ENCODE measurements at regions not wholly inside any gene's neighbourhood (a gene's known extent, or its start where the extent isn't known, plus 50 kb on each side); places are given as distances from the start of the nearest gene placed in this dataset.
A peak's percentile ranks its signal among the peaks of the same experiment; 100 is the strongest.

DNA sequence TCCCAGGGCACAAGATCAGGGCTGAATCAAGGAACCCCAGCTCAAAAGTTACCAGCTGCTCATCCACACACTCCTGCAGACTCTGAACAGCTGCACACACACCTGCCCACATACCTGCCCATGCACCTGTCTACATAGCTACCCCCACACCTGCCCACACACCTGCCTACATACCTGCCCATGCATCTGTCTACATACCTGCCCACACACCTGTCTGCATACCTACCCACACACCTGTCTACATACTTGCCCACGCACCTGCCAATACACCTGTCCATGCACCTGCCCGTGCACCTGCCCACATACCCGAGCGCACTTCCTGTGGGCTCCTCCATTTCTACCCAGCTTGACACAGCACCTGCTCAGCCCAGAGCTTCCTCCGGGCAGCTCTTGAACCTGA lies 122.8 kb upstream of the AGAP1 start:
- no peak for DNase-seq

DNA sequence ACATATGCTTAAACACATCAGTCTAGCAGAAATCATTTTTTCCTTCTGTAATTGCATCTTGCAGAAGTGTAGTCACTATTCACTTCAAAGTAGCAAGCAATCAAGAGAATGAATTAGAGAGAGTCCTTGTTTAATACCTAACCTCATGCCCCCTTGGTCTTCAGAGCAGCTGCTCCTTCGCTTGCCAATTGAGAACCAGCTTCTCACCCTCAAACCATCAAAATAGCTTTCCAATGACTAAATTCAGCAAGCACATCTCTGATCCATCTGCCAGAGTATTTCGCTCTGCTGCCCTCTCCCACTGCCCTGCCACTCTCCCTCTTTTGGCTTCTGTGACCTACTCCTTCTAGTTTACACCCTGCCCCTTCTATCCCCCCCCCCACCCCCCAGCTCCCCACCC lies 120.7 kb upstream of the AGAP1 start:
- DNase-seq = no peak

- DNase-seq = no peak
These were observed 116.7 kb upstream of the AGAP1 start for GRCh38 chr2:235377176-235377575.

- no peak for DNase-seq
These were observed 115.6 kb upstream of the AGAP1 start for GRCh38 chr2:235378246-235378645.

- DNase-seq = no peak
These were observed 114.9 kb upstream of the AGAP1 start for GRCh38 chr2:235378944-235379343.

GRCh38 chr2:235381261-235381912 lies 112.5 kb upstream of the AGAP1 start:
- DNase-seq = no peak

GRCh38 chr2:235382179-235382578 lies 111.7 kb upstream of the AGAP1 start:
- no peak for DNase-seq

GRCh38 chr2:235382601-235383000 lies 111.2 kb upstream of the AGAP1 start:
- DNase-seq = no peak

DNA sequence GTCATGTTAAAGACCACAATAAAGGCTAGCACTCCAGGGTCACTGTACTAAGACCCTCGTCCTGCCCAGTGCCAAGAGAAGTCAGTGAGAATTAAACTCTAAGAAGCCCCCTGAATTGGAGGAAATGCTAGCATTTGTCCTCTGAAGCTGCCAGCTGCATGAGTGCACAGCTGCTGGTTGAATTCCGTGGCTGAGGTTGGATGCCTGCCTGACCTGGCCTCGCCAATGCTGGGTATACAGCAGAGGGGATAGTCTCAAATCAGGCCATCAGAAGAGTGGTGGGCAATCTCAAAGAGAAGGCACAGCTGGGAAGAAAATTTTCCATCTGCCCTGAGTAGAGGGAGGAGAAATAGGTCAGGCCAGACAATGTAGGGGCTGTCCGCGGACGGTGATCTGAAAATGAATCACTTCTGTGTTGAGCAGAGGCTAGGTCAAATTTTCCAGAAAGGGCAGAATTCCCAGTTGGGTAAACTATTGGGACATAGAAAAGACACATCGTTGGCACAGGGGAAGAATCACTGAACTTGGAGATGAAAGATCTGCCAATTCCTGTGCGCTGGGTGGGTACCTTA lies 110.5 kb upstream of the AGAP1 start:
- DNase-seq = no peak

DNA sequence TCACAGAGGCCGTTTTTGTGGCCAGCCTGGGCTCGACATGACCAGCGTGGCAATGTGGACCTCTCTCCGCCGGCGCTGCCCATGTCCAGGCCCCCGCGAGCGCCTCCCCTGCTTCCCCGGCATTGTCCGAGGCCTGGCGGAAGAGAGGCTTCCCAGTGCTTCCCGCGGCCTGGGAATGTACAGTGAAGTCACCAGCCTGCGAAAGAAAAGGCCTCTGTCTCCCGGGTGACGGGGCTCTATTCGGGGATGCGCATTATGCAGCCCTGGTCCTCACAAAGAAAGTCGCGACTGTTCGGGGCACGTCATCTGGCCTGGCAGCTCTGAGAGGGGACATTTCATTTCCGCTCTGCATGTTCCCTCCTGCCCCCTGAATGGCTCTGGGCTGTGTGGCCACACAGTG lies 109.2 kb upstream of the AGAP1 start:
- DNase-seq = peak; percentile 89

DNA sequence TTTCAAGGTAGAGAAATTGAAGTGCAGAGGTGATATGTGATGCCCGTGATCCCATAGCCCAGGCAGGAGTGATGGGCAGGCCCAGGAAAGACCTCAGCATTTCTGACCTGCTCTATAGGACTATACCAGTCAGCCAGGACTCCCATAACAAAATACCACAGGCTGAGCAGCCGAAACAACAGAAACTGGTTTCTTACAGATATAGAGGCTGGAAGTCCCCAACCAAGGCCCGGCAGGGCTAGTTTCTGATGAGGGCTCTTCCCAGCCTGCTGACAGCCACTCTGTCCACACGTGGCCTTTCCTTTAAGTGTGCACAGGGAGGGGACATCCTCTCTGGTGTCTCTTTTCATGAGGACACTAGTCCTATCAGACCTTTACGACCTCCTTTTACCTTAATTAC lies 104.2 kb upstream of the AGAP1 start:
- DNase-seq = no peak

- no peak for DNase-seq
These were observed 103.6 kb upstream of the AGAP1 start for GRCh38 chr2:235390108-235390815.

GRCh38 chr2:235390816-235391194 lies 103.0 kb upstream of the AGAP1 start:
- DNase-seq = no peak

DNA sequence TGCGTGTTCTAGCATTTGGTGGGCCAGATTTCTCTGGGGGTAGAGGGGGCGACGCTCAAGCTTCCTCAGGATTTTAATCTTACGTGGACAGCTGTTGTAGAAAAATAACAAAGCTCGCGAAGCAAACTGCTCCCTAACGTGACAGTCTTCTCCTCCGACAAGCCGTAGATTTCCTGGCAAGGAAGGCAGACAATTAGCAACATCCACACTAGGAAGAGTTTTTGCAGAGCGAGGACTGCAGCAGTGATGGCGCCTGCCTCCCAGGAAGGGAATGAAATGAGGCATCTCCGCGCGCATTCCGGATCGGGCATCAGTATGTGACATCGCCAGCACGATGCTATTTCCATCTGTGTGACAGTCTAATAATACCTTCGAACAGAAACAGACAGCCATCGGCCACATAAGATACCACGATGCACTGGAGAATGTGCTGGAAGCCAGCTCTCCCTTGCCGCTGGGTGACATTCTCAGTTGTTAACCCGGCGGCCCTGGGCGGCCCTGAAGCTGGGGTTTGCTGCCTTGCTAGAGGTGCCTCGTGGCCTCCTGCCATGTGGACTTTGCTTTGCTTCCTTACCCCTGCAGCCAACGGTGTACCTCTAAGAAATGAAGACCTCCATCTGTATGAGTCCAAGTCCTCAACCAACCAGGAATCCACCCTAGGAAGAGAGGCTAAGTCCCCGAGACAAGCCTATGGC lies 101.8 kb upstream of the AGAP1 start:
- DNase-seq = no peak

GRCh38 chr2:235394278-235394828 lies 99.5 kb upstream of the AGAP1 start:
- DNase-seq = no peak

DNA sequence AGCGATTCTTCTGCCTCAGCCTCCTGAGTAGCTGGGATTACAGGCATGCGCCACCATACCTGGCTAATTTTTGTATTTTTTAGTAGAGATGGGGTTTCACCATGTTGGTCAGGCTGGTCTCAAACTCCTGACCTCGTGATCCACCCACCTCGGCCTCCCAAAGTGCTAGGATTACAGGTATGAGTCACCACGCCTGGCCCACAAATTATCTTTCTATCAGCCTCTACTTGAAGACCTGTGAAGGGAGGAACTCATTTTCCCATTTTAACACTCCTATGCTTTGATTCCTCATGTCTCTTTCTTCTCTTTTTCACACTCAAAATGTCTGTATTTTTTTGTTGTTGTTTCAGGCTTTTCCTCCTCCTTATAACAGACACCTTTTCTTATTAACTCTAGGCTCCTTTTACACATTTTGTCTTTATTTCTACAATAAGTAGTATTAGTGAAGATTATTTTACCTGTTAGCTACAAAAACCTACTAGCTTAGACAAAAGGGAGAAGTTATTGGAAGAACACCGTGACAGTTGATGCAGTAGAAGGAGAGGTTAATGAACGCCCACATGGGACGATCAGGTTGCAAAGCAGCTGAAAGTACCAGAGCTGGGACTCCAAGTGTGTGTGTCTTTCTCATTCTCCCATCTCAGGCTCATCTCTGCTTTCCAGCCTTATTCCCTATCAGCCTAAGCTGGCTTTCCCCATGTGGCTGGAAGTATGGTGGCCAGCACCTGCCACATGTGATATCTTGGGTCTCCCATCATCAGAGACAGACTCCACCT lies 97.6 kb upstream of the AGAP1 start:
- no peak for DNase-seq

- no peak for DNase-seq
These were observed 95.5 kb upstream of the AGAP1 start for GRCh38 chr2:235398321-235398720.

DNA sequence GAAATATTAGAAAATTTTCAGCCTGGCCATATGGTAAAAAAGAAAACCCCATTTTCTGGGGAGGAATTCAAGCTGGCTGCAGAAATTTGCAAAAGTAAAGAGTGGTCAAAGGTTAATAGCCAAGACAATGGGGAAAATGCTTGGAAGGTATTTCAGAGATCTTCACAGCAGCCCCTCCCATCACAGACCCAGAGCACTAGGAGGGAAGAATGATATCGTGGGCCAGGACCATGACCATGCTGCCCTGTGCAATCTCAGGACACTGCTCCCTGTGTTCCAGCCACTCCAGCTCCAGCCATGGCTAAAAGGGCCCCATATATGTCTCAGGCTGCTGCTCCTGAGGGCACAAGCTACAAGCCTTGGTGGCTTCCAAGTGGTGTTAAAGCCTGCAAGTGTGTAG lies 93.9 kb upstream of the AGAP1 start:
- no peak for DNase-seq

DNA sequence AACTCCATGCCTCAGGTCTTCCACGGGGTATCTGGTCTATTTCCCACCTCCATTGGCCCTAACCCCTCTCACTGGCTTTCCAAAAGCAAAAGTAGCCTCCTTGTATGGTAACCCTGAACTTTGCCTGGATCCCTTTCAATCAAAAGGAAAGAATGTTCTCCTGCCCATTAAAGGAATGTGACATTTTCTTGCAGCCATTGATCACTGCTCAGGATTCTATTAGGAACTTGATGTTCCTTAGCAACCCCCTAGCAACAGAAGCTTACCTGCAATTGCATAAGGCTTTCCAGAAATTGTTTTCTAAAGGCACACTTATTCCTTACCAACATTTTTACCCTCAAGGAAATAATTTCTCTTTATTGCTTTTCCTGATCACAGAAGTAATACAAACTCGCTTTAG lies 91.4 kb upstream of the AGAP1 start:
- no peak for DNase-seq

- no peak for DNase-seq
These were observed 88.1 kb upstream of the AGAP1 start for GRCh38 chr2:235405612-235406361.

DNA sequence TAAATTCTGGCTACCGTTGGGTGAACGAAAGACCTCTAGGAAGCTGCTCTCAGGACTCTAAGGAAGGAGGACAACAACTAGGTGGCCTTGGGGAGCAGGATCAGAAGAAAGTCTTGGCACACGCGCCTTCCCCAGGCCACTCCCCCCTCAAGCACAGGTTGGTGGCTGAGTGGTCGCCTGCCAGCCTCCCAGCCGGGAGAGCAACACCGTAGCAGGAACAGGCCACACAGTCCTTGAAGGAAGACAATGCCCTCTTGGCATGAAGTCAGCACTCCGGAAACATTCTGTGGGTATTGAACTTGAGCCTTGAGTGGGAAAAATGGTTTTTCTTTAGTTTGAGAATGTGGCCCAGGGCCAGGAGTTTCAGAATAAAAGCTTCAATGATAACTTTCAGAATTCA lies 87.4 kb upstream of the AGAP1 start:
- peak; percentile 4 for DNase-seq

GRCh38 chr2:235411905-235412485 lies 81.8 kb upstream of the AGAP1 start:
- no peak for DNase-seq
